ENCODE measurements at regions not wholly inside any gene's neighbourhood (a gene's known extent, or its start where the extent isn't known, plus 50 kb on each side); places are given as distances from the start of the nearest gene placed in this dataset.

DNA sequence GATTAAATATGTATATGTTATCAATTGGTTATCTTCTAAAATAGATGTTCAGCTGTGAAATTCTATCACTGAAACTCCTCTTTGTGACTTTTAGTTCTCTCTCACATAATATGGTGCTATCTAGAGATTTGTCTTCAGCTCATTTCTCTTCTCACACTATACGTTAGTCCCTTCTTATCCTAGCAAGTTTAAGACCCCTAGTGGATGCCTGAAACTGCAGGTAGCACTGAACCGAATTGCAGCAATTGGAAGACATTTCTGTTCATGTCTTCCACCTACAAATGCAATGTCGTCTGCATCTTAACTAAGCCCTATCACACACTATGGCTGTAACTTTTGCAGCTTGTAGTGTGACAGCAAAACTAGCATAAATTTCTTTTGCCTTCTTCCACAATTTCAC is 442.7 kb upstream of the POM121L12 start:
- TF ChIP-seq GATA3 (IDR thresholded peaks at IDR 0.05; ENCODE audit: low read depth, low read length) (no peak), GATA2 (IDR thresholded peaks at IDR 0.05; ENCODE audit: low read depth, low read length) (no peak)

DNA sequence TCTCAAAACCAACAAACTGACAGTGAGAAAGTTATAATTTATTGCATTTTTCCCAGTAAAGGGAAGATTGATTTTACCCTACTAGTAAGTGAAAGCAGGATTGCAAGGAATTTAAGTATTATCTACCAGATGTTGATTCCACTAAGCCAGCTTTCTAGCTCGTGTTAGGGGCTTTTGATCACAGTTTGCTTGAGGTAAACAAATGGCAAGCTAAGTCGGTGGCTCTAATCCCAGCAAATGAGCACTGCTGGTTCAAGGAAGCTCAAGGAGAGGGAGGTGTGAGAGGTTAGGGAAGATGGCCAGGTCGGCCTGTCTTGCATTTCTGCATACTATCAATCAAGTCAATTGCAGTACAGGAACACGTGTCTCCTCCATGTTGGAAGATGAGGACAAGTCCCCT is 448.7 kb upstream of the POM121L12 start:
- TF ChIP-seq GATA3 (IDR thresholded peaks at IDR 0.05; ENCODE audit: low read depth, low read length) (no peak), GATA2 (IDR thresholded peaks at IDR 0.05; ENCODE audit: low read depth, low read length) (no peak)

DNA sequence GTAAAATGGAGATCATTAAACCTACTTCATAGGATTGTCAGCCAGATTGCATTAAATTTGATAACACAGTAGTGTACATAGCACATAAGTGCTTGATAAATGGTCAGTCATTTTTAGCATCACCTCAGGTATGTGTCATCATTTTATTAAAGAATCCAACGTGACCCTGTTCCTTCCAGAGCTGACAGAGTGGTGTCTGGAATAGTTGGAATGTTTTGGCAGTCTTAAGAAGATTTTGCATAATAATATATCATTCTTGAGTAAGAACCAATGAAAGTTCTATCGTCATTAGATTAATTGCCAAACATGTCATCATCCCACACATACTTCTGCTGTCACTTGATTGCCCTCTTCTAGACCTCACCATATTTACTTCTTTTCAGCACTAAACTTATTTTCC is 451.4 kb upstream of the POM121L12 start:
- TF ChIP-seq GATA3 (IDR thresholded peaks at IDR 0.05; ENCODE audit: low read depth, low read length) (no peak), GATA2 (IDR thresholded peaks at IDR 0.05; ENCODE audit: low read depth, low read length) (no peak)

GRCh38 chr7:52571026-52571425 is 464.4 kb upstream of the POM121L12 start:
- no peak for TF ChIP-seq GATA2 (IDR thresholded peaks at IDR 0.05; ENCODE audit: low read depth, low read length)
- TF ChIP-seq GATA3 (IDR thresholded peaks at IDR 0.05; ENCODE audit: low read depth, low read length) = no peak

DNA sequence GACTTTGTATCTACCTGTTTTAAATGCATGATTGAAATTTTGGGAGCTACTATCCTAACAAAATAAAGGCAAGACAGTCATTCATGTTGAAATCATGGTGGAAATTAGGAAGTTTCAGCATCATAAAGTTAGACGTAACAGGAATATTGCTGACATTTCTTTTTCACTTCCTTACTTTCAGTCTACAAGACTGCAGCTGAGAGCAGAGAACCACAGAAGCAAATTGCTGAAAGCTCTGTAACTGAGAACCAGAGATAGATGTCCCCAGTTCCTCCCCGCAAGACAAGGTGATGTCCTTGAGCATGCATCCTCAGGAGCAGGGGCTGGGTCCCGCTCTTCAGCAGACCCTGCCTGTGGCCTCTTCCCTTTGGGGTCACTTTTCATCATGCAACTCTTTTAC is 466.3 kb upstream of the POM121L12 start:
- TF ChIP-seq GATA2 (IDR thresholded peaks at IDR 0.05; ENCODE audit: low read depth, low read length) = no peak
- no peak for TF ChIP-seq GATA3 (IDR thresholded peaks at IDR 0.05; ENCODE audit: low read depth, low read length)

DNA sequence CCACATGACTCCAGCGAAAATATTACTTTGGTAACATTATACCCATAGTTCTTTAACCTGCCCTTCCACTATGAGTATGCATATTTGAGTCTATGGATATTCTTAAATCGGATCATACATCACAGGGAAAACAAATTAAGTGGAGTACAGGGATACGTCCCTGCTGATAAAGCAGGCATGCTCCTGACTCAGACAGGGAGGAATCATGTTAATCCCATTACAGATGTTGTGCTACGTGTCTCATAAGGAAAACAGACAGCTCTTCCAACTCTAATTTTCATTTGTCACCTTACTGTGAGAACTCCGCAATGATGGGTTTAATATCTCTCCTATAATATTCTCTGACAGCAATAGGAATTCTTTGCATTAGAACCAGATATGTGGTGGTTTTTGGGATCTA is 469.5 kb upstream of the POM121L12 start:
- no peak for TF ChIP-seq GATA3 (IDR thresholded peaks at IDR 0.05; ENCODE audit: low read depth, low read length)
- TF ChIP-seq GATA2 (IDR thresholded peaks at IDR 0.05; ENCODE audit: low read depth, low read length) = no peak

- no peak for TF ChIP-seq GATA2 (IDR thresholded peaks at IDR 0.05; ENCODE audit: low read depth, low read length)
- TF ChIP-seq GATA3 (IDR thresholded peaks at IDR 0.05; ENCODE audit: low read depth, low read length) = no peak
These were observed 479.6 kb upstream of the POM121L12 start for GRCh38 chr7:52555805-52556204.

DNA sequence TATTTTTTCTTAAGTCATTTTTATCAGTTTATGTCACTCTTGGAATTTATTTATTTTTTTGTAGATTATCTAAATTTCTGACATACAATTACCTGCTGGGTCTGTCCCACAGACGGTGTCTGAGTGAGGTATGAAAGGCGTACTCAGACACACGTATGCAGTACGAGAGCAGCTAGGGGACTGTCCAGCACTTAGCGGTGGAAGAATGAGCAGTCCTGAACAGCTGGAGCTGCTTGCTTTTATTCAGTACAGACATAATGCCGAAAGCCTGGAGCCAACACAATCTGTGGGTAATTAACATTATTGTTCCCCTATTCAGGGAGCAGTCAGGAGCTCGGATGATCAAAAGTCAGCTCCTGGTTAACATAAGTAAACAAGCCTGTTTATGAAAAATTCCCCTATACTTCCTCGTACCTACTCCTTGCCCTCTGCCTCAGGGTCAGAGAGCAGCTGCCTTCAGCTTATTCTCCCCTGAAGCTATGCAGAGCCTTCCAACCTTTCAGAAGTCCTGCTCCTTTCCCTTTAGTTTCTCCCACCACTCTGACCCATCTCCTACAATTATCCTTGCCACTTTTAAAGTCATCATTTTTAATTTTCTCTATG is 488.0 kb upstream of the POM121L12 start:
- TF ChIP-seq GATA3 (IDR thresholded peaks at IDR 0.05; ENCODE audit: low read depth, low read length) (no peak), GATA2 (IDR thresholded peaks at IDR 0.05; ENCODE audit: low read depth, low read length) (no peak)

DNA sequence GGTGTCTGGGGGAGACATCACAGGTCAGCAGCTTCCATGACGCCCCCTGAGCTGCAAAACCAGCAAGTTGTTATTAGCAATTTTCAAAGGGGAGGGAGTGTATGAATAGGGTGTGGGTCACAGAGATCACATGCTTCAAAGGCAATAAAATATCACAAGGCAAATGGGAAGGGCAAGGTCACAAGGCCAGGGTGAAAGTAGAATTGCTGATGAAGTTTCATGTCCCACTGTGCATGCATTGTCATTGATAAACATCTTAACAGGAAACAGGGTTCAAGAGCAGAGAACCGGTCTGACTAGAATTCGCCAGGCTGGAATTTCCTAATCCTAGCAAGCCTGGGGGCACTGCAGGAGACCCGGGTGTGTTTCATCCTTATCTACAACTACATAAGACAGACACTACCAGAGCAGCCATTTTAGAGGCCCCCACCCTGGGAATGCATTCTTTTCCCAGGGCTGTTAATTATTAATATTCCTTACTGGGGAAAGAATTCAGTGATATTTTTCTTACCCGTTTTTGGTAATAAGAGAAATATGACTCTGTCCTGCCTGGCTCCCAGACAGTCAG is 494.2 kb upstream of the POM121L12 start:
- peak; percentile 49; the same call in 1 of the 2 replicates for TF ChIP-seq GATA2 (IDR thresholded peaks at IDR 0.05; ENCODE audit: low read depth, low read length)

- TF ChIP-seq GATA2 (IDR thresholded peaks at IDR 0.05; ENCODE audit: low read depth, low read length) (no peak), GATA3 (IDR thresholded peaks at IDR 0.05; ENCODE audit: low read depth, low read length) (no peak)
These were observed 495.4 kb upstream of the POM121L12 start for GRCh38 chr7:52540041-52540440.

DNA sequence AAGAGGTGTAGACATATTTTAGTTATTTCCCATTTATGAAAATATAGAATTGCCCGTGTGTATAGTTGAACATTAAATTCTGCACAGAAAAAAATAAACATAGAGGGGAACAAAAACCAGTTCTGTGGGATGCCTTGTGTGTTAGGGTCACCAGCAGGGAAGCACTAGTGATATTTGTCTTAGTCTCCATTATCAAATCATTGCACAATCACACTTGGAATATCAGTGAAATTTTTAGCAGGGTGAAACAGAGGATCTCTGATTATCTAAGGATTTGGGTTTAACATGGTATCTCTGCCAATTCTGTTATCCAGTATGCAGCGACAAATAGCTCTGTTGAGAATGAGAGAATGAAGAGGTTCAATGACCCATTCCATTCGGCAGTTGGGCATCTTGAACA is 496.0 kb upstream of the POM121L12 start:
- TF ChIP-seq GATA3 (IDR thresholded peaks at IDR 0.05; ENCODE audit: low read depth, low read length) (no peak), GATA2 (IDR thresholded peaks at IDR 0.05; ENCODE audit: low read depth, low read length) (no peak)

GRCh38 chr7:52537051-52537450 is 498.4 kb upstream of the POM121L12 start:
- TF ChIP-seq GATA3 (IDR thresholded peaks at IDR 0.05; ENCODE audit: low read depth, low read length) = no peak
- no peak for TF ChIP-seq GATA2 (IDR thresholded peaks at IDR 0.05; ENCODE audit: low read depth, low read length)

DNA sequence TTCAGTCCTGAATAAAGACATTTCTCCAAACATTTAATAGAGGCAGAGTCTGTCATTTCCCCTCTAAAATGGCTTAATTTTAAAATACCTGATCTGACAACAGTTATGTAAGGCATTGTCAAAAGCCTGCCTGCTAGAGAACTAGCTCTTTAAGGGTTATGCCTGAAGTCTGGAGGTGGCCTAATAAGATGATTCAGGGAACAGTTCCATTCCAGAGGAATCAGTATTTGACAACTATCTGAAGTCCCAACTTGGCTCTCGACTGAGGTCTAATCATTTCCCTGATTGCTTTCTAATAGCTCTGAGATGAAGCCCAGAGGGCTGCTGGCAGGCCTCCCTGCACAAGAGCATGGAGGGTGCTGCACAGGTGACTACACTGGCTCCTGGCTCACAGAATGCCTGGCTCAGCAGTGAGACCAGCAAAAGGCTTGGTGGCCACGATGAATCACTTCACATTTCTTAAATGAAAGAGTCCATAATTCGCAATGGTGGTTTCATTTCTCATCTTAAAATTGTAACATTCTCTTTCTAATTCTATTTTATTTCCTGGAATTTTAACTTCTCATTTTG is 509.6 kb upstream of the POM121L12 start:
- TF ChIP-seq GATA2 (IDR thresholded peaks at IDR 0.05; ENCODE audit: low read depth, low read length) (no peak), GATA3 (IDR thresholded peaks at IDR 0.05; ENCODE audit: low read depth, low read length) (no peak)

- TF ChIP-seq GATA2 (IDR thresholded peaks at IDR 0.05; ENCODE audit: low read depth, low read length) (no peak), GATA3 (IDR thresholded peaks at IDR 0.05; ENCODE audit: low read depth, low read length) (no peak)
These were observed 516.6 kb upstream of the POM121L12 start for GRCh38 chr7:52518869-52519268.

GRCh38 chr7:52512656-52513055 is 522.8 kb upstream of the POM121L12 start:
- TF ChIP-seq GATA2 (IDR thresholded peaks at IDR 0.05; ENCODE audit: low read depth, low read length) (no peak), GATA3 (IDR thresholded peaks at IDR 0.05; ENCODE audit: low read depth, low read length) (no peak)
